ENCODE measurements at regions not wholly inside any gene's neighbourhood (a gene's known extent, or its start where the extent isn't known, plus 50 kb on each side); places are given as distances from the start of the nearest gene placed in this dataset.

DNA sequence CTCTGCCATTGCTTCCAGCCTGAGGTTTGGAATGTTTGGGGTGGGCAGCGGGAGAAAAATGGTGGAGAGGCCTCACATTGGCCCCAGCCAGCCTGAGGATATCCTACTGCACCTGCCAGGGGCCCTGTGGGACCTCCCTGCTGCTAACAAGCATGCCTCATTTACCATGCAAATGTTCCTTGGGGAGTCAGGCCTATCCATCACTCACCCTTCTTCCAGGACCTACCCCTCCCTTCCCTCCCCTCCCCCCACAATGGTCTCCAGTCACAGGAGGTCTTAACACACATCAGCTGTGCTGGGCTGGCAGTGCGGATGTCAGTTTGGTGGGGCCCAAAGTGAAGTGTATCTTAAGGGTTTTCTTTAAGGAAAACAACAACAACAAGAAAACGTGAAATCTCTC lies 139.2 kb downstream of the SHOX start:
- WGBS (ENCODE audit: insufficient coverage): 20% methylated on average over 1 of the region's 3 CpGs
- CTCF ChIA-PET: no interaction called here
- H3K4me2 ChIP-seq (replicated peaks; ENCODE audit: low read depth, low read length, poor library complexity, severe bottlenecking): no peak overlapping the region

DNA sequence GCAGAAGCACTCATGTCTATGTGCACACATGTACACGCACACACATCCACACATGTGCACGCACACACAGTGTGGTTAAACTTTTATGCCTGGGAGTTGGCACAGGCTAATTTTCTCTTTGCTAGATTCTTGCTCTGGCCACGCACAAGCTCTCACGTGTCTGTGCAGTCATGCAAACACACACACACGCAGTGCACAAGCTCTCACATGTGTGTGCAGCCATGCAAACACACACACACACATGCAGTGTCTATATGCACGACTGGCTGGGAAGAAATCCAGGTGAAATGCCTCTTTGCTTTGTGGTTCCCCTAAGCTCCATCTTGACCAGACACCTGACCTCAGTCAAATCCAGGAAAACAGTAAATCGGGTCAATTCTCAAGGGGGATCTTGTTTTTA lies 138.0 kb downstream of the SHOX start:
- POLR2A ChIA-PET: no interaction called here
- DNase-seq: no peak
- no peaks in the 10 kb centered on the region for H4K20me1 ChIP-seq (ENCODE audit: control insufficient read depth, insufficient read depth, low read length, poor library complexity, severe bottlenecking)
- H3K4me1 Mint-ChIP-seq: no peaks in the 10 kb centered on the region
- CTCF ChIA-PET: no interaction called here
- no peak overlapping the region for H3K27ac Mint-ChIP-seq
- intact Hi-C loops (cut with micrococcal nuclease): no loop called here
- no peaks in the 10 kb centered on the region for H3K79me2 ChIP-seq (ENCODE audit: control insufficient read depth, insufficient read depth, low read length)
- ATAC-seq (ENCODE audit: low read depth): no peak
- WGBS (ENCODE audit: insufficient coverage): 73% methylated on average over 6 of the region's 7 CpGs
- no peak overlapping the region for H3K4me3 Mint-ChIP-seq
- H3K27ac ChIP-seq (ENCODE audit: low read length in 2 of 2): no peak overlapping the region
- H3K36me3 ChIP-seq (replicated peaks in 1 of 2; ENCODE audit: control extremely low read depth in 1 of 2, control insufficient read depth in 1 of 2, extremely low read depth in 1 of 2, insufficient read depth in 2 of 2, low read length in 1 of 2): no peaks in the 10 kb centered on the region
- H3K27me3 ChIP-seq (replicated peaks in 1 of 4; ENCODE audit: control extremely low read depth in 1 of 4, control insufficient read depth in 3 of 4, insufficient read depth in 4 of 4, low read length in 3 of 4): no peaks in the 10 kb centered on the region
- H3K27me3 Mint-ChIP-seq: no peaks in the 10 kb centered on the region
- no peaks in the 10 kb centered on the region for H3K4me1 ChIP-seq (ENCODE audit: control insufficient read depth in 2 of 2, insufficient read depth in 2 of 2, low read length in 2 of 2)
- H2AFZ ChIP-seq (ENCODE audit: insufficient read depth, low read depth, low read length, poor library complexity, severe bottlenecking): no peak overlapping the region
- no peak for TF ChIP-seq EZH2 (IDR thresholded peaks at IDR 0.05; ENCODE audit: borderline replicate concordance, insufficient read depth, low read depth, low read length, poor library complexity, severe bottlenecking)
- TF ChIP-seq, protein P1, sequence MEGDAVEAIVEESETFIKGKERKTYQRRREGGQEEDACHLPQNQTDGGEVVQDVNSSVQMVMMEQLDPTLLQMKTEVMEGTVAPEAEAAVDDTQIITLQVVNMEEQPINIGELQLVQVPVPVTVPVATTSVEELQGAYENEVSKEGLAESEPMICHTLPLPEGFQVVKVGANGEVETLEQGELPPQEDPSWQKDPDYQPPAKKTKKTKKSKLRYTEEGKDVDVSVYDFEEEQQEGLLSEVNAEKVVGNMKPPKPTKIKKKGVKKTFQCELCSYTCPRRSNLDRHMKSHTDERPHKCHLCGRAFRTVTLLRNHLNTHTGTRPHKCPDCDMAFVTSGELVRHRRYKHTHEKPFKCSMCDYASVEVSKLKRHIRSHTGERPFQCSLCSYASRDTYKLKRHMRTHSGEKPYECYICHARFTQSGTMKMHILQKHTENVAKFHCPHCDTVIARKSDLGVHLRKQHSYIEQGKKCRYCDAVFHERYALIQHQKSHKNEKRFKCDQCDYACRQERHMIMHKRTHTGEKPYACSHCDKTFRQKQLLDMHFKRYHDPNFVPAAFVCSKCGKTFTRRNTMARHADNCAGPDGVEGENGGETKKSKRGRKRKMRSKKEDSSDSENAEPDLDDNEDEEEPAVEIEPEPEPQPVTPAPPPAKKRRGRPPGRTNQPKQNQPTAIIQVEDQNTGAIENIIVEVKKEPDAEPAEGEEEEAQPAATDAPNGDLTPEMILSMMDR (IDR thresholded peaks at IDR 0.05): no peak
- no peak overlapping the region for H3K4me2 ChIP-seq (replicated peaks; ENCODE audit: low read depth, low read length, poor library complexity, severe bottlenecking)
- H3K9me3 Mint-ChIP-seq (ENCODE audit: insufficient read depth): peaks cover 5% of the 10 kb centered on the region
- H3K9ac ChIP-seq (ENCODE audit: low read length): no peak overlapping the region
- no peak overlapping the region for H3K4me3 ChIP-seq (ENCODE audit: control extremely low read depth in 1 of 5, extremely low read depth in 1 of 5, insufficient read depth in 1 of 5, low read depth in 2 of 5, low read length in 4 of 5)
- peaks cover 0 to 10% (median 0%) of the 10 kb centered on the region in 3 donors for H3K9me3 ChIP-seq (ENCODE audit: control extremely low read depth in 1 of 3, control insufficient read depth in 2 of 3, insufficient read depth in 1 of 3, low read length in 2 of 3)

More for the DNA sequence above, 139.2 kb downstream of the SHOX start:
- Mint-ChIP-seq H3K4me1 (no peaks in the 10 kb centered on the region), H3K9me3 (ENCODE audit: insufficient read depth) (peaks cover 5% of the 10 kb centered on the region), H3K4me3 (no peak overlapping the region), H3K27me3 (no peaks in the 10 kb centered on the region), H3K27ac (no peak overlapping the region)
- Histone ChIP-seq H3K9me3 (ENCODE audit: control extremely low read depth in 1 of 3, control insufficient read depth in 2 of 3, insufficient read depth in 1 of 3, low read length in 2 of 3) (peaks cover 0 to 10% (median 0%) of the 10 kb centered on the region in 3 donors), H3K9ac (ENCODE audit: low read length) (no peak overlapping the region), H3K79me2 (ENCODE audit: control insufficient read depth, insufficient read depth, low read length) (no peaks in the 10 kb centered on the region), H4K20me1 (ENCODE audit: control insufficient read depth, insufficient read depth, low read length, poor library complexity, severe bottlenecking) (no peaks in the 10 kb centered on the region), H3K27ac (ENCODE audit: low read length in 2 of 2) (no peak overlapping the region), H3K36me3 (replicated peaks in 1 of 2; ENCODE audit: control extremely low read depth in 1 of 2, control insufficient read depth in 1 of 2, extremely low read depth in 1 of 2, insufficient read depth in 2 of 2, low read length in 1 of 2) (no peaks in the 10 kb centered on the region), H3K4me3 (ENCODE audit: control extremely low read depth in 1 of 5, extremely low read depth in 1 of 5, insufficient read depth in 1 of 5, low read depth in 2 of 5, low read length in 4 of 5) (no peak overlapping the region), H2AFZ (ENCODE audit: insufficient read depth, low read depth, low read length, poor library complexity, severe bottlenecking) (no peak overlapping the region), H3K4me1 (ENCODE audit: control insufficient read depth in 2 of 2, insufficient read depth in 2 of 2, low read length in 2 of 2) (no peaks in the 10 kb centered on the region), H3K27me3 (replicated peaks in 1 of 4; ENCODE audit: control extremely low read depth in 1 of 4, control insufficient read depth in 3 of 4, insufficient read depth in 4 of 4, low read length in 3 of 4) (no peaks in the 10 kb centered on the region)
- no peak for DNase-seq
- TF ChIP-seq, protein P1 (IDR thresholded peaks at IDR 0.05): no peak
- no peak for TF ChIP-seq EZH2 (IDR thresholded peaks at IDR 0.05; ENCODE audit: borderline replicate concordance, insufficient read depth, low read depth, low read length, poor library complexity, severe bottlenecking)
- POLR2A ChIA-PET: no interaction called here
- intact Hi-C loops (cut with micrococcal nuclease): no loop called here
- ATAC-seq (ENCODE audit: low read depth): no peak
